HT1080 (cell line): ENCODE measurements at regions not wholly inside any gene's neighbourhood (a gene's known extent, or its start where the extent isn't known, plus 50 kb on each side); places are given as distances from the start of the nearest gene placed in this dataset.
"Not testable (repeated sequence)": the region's sequence is repeated elsewhere in the genome, so short reads cannot be mapped to it uniquely, and the experiment has no call there.

Source experiments
- DNase-seq: peaks from one replicate; pipeline ENCODE4 v3.0.0-alpha.2; 2015; ENCODE audit warnings: low read depth

- DNase-seq, result peak; percentile 13
These were observed 54.8 kb upstream of the FAM90A1 start for GRCh38 chr12:8282181-8282580.

GRCh38 chr12:8285681-8286080 lies 58.3 kb upstream of the FAM90A1 start:
- DNase-seq, result not testable (repeated sequence)

- not testable (repeated sequence) for DNase-seq
These were observed 64.3 kb upstream of the FAM90A1 start for GRCh38 chr12:8291764-8292163.

DNA sequence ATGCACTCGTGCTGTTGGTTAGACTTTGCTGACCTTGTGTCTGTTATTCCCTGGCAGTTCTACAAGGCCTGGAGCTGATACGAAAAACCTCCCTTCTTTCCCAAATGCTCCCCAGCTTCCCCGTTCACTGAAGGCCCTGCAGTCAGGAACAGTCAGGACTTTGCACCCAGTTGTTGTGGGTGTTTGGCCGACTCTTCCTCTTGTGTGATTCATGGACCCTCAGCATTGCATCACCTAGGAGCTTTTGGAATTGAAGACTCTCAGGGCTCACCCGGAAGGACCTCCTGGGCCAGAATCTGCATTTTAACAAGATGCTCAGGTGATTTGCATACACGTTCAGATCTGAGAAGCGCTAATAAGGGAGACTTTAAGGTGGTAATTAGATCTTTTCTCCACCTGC lies 67.2 kb upstream of the FAM90A1 start:
- not testable (repeated sequence) for DNase-seq

DNA sequence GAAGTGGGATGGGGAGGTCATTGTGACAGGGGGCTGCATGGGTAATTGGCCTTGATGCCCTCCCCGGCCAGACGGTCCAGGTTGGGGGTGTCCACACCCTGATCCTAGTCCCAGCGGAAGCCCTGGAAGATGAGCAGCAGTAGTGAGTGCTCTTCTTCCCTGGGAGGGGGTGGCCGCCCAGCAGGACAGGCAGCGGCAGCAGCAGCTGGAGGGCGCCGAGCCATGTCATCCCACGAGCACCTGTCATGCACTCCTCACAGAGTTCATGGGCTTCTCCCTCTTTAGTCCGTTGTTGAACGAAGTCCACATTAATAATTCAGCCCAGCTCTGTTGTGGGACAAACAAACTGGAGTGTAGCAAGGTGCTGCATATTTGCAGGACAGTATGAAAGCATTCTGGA lies 81.2 kb upstream of the FAM90A1 start:
- DNase-seq, result not testable (repeated sequence)

- DNase-seq, result not testable (repeated sequence)
These were observed 88.6 kb upstream of the FAM90A1 start for GRCh38 chr12:8315997-8316396.

- DNase-seq, result not testable (repeated sequence)
These were observed 90.3 kb upstream of the FAM90A1 start for GRCh38 chr12:8317675-8318074.

- not testable (repeated sequence) for DNase-seq
These were observed 92.9 kb upstream of the FAM90A1 start for GRCh38 chr12:8320251-8320730.

GRCh38 chr12:8320791-8321370 lies 93.5 kb upstream of the FAM90A1 start:
- DNase-seq, result not testable (repeated sequence)

DNA sequence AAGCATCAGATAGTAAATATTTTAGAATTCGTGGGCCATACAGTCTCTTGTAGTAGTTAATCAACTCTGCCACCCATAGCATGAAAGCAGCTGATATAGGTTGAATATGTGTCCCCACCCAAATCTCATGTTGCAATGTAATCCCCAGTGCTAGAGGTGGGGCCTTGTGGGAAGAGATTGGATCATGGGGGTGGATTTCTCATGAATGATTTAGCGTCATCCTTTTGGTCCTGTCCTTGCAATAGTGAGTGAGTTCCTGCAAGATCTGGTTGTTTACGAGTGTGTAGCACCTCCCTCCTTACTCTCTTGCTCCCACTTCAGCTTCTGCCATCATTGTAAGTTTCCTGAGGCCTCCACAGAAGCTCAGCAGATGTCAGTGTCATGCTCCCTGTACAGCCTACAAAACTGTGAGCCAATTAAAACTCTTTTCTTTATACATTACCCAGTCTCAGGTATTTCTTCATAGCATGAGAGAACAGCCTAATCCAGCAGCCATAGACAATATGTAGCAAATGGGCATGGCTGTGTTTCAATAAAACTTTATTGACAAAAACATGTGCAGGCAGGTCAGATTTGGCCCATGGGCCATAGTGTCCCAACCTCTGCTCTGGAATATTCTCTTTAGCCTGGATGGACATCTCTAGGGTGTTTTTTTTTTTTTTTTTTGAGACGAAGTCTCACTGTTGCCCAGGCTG lies 97.9 kb upstream of the FAM90A1 start:
- not testable (repeated sequence) for DNase-seq

DNA sequence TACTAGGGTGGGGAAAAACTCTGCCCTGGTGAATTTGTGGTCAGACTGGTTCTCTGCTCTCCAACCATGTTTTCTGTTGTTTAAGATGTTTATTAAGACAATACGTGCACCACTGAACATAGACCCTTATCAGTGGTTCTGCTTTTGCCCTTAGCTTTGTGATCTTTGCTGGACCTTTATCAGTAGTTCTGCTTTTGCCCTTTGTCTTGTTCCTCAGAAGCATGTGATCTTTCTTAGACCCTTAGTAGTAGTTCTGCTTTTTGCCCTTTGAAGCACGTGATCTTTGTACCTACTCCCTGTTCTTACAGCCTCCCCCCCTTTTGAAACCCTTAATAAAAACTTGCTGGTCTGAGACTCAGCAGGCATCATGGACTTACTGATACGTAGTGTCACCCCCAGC lies 101.4 kb upstream of the FAM90A1 start:
- not testable (repeated sequence) for DNase-seq

- DNase-seq, result not testable (repeated sequence)
These were observed 105.0 kb upstream of the FAM90A1 start for GRCh38 chr12:8332373-8332772.

DNA sequence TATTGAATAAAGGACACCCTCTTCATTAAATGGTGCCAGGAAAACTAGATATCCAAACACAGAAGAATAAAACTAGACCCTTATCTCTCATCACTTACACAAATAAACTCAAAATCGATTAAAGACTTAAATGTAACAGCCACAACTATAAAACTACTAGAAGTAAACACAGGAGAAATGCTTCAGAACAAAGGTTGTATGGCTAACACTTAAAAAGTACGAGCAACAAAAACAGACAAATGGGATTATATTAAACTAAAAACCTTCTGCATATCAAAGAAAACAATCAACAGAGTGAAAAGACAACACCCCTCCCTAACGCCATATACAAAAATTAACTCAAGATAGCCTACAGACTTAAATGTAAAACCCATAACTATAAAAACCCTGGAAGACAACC lies 104.7 kb upstream of the CLEC6A start:
- not testable (repeated sequence) for DNase-seq

GRCh38 chr12:8354741-8355140 lies 101.0 kb upstream of the CLEC6A start:
- DNase-seq, result not testable (repeated sequence)

GRCh38 chr12:8355531-8355930 lies 100.2 kb upstream of the CLEC6A start:
- DNase-seq, result not testable (repeated sequence)

GRCh38 chr12:8373744-8374143 lies 82.0 kb upstream of the CLEC6A start:
- not testable (repeated sequence) for DNase-seq

- DNase-seq, result not testable (repeated sequence)
These were observed 80.6 kb upstream of the CLEC6A start for GRCh38 chr12:8375122-8375521.

DNA sequence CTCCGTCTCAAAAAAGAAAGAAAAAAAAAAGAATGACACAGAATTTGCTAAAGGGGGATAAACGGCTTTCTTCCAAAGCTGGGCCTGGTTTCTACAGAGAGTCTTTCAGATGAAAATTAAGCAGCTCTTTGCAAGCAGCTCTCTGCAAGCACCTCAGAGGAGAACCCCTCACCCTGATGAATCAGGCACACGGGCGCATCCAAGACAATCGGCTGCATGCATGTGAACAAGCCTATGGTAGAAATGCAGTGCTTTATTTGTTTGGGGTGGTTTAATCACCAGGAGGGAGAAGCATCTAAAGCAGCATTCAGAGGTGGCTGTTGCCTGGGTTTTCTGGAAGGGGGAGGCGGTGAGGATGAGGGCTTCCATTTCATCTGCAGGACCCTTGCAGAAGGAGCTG lies 78.0 kb upstream of the CLEC6A start:
- DNase-seq, result not testable (repeated sequence)

GRCh38 chr12:8382556-8382955 lies 73.2 kb upstream of the CLEC6A start:
- not testable (repeated sequence) for DNase-seq

DNA sequence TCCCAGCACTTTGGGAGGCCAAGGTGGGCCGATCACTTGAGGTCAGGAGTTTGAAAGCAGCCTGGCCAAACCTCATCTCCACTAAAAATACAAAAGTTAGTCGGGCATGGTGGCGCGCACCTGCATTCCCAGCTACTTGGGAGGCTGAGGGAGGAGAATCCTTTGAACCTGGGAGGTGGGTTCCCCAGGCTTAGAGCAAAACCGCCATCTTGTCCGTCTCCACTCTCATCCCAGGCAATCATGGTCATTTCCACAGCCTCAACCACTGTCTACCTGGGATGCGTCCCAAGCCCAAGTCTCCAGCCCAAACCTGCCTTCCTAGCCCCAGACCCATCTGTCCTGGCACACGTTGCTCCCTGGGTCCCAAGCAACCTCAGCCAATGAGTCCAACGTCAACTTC lies 71.1 kb upstream of the CLEC6A start:
- DNase-seq, result not testable (repeated sequence)

DNA sequence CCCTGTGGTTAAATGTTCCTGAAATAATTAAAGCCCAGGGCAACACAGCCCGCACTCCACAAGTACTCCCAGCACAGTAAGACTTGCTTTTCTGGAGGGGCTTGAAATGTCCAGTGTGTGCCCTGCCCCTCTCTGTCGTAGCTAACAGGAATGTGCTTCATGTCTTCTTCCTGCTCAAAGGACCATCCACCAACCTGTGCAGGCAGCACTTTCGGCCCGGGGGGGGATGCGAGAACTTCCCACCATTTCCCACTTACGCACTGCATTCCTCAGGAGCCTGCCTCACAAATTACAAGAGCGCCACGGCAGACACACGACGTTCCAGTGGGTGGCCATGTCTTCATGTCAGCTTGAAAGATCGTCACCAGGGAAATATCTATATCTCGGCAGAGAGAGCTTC lies 70.3 kb upstream of the CLEC6A start:
- not testable (repeated sequence) for DNase-seq

- not testable (repeated sequence) for DNase-seq
These were observed 69.1 kb upstream of the CLEC6A start for GRCh38 chr12:8386661-8387060.

DNA sequence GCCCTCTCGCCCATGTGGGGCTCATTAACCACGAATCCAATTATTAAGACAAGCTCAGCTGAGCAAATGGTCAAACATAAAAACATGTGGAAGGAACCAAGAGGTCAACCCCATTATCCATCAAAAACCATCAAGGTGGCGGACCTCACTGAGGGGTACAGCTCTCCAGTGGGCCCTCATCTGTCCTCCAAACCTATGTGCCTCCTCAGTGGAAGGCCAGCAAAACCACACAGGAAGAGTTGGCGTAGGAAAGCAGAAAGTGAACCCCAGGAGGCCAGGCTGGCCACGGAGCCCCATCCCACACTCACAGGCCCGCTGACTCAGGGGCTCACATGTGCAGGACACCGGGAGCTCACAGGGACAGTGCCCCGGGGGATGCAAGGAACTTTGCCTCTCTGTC lies 66.5 kb upstream of the CLEC6A start:
- not testable (repeated sequence) for DNase-seq
